B cell (primary cell): ENCODE measurements at regions not wholly inside any gene's neighbourhood (a gene's known extent, or its start where the extent isn't known, plus 50 kb on each side); places are given as distances from the start of the nearest gene placed in this dataset.

Experiments used
- ATAC-seq: fragments of 200-7000 bp; cut with Tn5 transposase; one replicate; pipeline ENCODE4 v1.10.0; 2021; ENCODE audit warnings: low read depth, mild to moderate bottlenecking, moderate number of reproducible peaks, moderate library complexity
- CTCF ChIA-PET: fragments of 350-600 bp; sonication (Branson Sonifier 250); formaldehyde crosslinking; loops from one replicate; lab custom pipeline; 2021; ENCODE audit warnings: antibody characterized with exemption, inconsistent platforms; lab: Charles Lee
- POLR2A ChIA-PET: fragments of 350-600 bp; sonication (Branson Sonifier 250); formaldehyde crosslinking; loops from one replicate; lab custom pipeline; 2021; ENCODE audit warnings: antibody characterized with exemption; lab: Charles Lee
- DNase-seq: peaks from one replicate; pipeline ENCODE4 v3.0.0; 2013
- H2AFZ ChIP-seq: 2 replicates; pipeline ENCODE4 v1.6.1; 2012; ENCODE audit warnings: mild to moderate bottlenecking, low read depth, low read length; ENCODE audit not compliant: insufficient read depth, poor library complexity, severe bottlenecking
- H3K27ac ChIP-seq, 2 donors: 1 replicate in 1 of 2; 2 replicates in 1 of 2; pipeline ENCODE4 v1.5.1; 2012 to 2013; ENCODE audit warnings: low read length in 2 of 2, mild to moderate bottlenecking in 2 of 2, moderate library complexity in 1 of 2
- H3K27me3 ChIP-seq, 4 experiments: fragments of 200-600 bp in 1 of 4; sonication (generic) in 1 of 4; replicated peaks in 1 of 4; 1 replicate in 2 of 4; 2 replicates in 2 of 4; pipeline versions ENCODE4 v1.6.1 to v1.7.0; 2013 to 2016; ENCODE audit warnings: low read length in 3 of 4, mild to moderate bottlenecking in 2 of 4, mixed read lengths in 1 of 4, moderate library complexity in 1 of 4; ENCODE audit not compliant: insufficient read depth in 4 of 4, control insufficient read depth in 3 of 4; ENCODE audit errors: control extremely low read depth in 1 of 4
- H3K36me3 ChIP-seq, 2 experiments: replicated peaks in 1 of 2; 1 replicate in 1 of 2; 2 replicates in 1 of 2; pipeline versions ENCODE4 v1.6.1 to v1.7.1; 2013; ENCODE audit warnings: low read length in 1 of 2; ENCODE audit not compliant: insufficient read depth in 2 of 2, control insufficient read depth in 1 of 2; ENCODE audit errors: control extremely low read depth in 1 of 2, extremely low read depth in 1 of 2
- H3K4me1 ChIP-seq, 2 donors: fragments of 200-600 bp in 1 of 2; sonication (generic) in 1 of 2; 1 replicate in 1 of 2; 2 replicates in 1 of 2; pipeline versions ENCODE4 v1.5.1 to v1.6.1; 2013 to 2017; ENCODE audit warnings: low read length in 2 of 2; ENCODE audit not compliant: control insufficient read depth in 2 of 2, insufficient read depth in 2 of 2
- H3K4me2 ChIP-seq: replicated peaks from 2 replicates; pipeline ENCODE3; 2012; ENCODE audit warnings: mild to moderate bottlenecking, low read depth, low read length; ENCODE audit not compliant: poor library complexity, severe bottlenecking
- H3K4me3 ChIP-seq, 5 experiments: fragments of 200-600 bp in 1 of 5; sonication (generic) in 1 of 5; 1 replicate in 3 of 5; 2 replicates in 2 of 5; pipeline versions ENCODE4 v1.5.1 to v1.7.0; 2011 to 2016; ENCODE audit warnings: low read length in 4 of 5, mild to moderate bottlenecking in 4 of 5, low read depth in 2 of 5, control low read depth in 1 of 5, moderate library complexity in 1 of 5; ENCODE audit not compliant: insufficient read depth in 1 of 5; ENCODE audit errors: control extremely low read depth in 1 of 5, extremely low read depth in 1 of 5
- H3K79me2 ChIP-seq: fragments of 200-600 bp; sonication (generic); one replicate; pipeline ENCODE4 v1.6.0; 2016; ENCODE audit warnings: low read length; ENCODE audit not compliant: control insufficient read depth, insufficient read depth
- H3K9ac ChIP-seq: fragments of 200-600 bp; sonication (generic); 2 replicates; pipeline ENCODE4 v1.6.1; 2017; ENCODE audit warnings: mild to moderate bottlenecking, low read length, moderate library complexity
- H3K9me3 ChIP-seq, 3 donors: one replicate each; pipeline versions ENCODE4 v1.6.1 to v1.7.1; 2013; ENCODE audit warnings: low read length in 2 of 3; ENCODE audit not compliant: control insufficient read depth in 2 of 3, insufficient read depth in 1 of 3; ENCODE audit errors: control extremely low read depth in 1 of 3
- H4K20me1 ChIP-seq: 2 replicates; pipeline ENCODE4 v1.6.0; 2012; ENCODE audit warnings: mild to moderate bottlenecking, low read length; ENCODE audit not compliant: insufficient read depth, control insufficient read depth, poor library complexity, severe bottlenecking
- H3K27ac Mint-ChIP-seq: one replicate; pipeline ENCODE4 v1.8.0; 2021; ENCODE audit warnings: mixed read lengths
- H3K27me3 Mint-ChIP-seq: one replicate; pipeline ENCODE4 v1.8.0; 2021; ENCODE audit warnings: mixed read lengths
- H3K4me1 Mint-ChIP-seq: one replicate; pipeline ENCODE4 v1.8.0; 2021; ENCODE audit warnings: mixed read lengths
- H3K4me3 Mint-ChIP-seq: one replicate; pipeline ENCODE4 v1.8.0; 2021; ENCODE audit warnings: mixed read lengths
- H3K9me3 Mint-ChIP-seq: one replicate; pipeline ENCODE4 v1.8.0; 2022; ENCODE audit warnings: mixed read lengths; ENCODE audit not compliant: insufficient read depth
- EZH2 ChIP-seq: IDR thresholded peaks from 2 replicates; pipeline ENCODE4 v1.6.1; 2012; ENCODE audit warnings: borderline replicate concordance, low read depth, mild to moderate bottlenecking, moderate library complexity, low read length; ENCODE audit not compliant: insufficient read depth, poor library complexity, severe bottlenecking
- WGBS: methylation state at CpG from one replicate; pipeline ENCODE4 v1.1.5; 2013; ENCODE audit warnings: missing lambda C conversion rate; ENCODE audit not compliant: insufficient coverage; 5-methylcytosine and 5-hydroxymethylcytosine counted together
- intact Hi-C: fragments of 100-400 bp; cut with micrococcal nuclease; formaldehyde crosslinking; loops from one replicate; pipeline ENCODE4 v1.10.0; 2022
- TF ChIP-seq, protein P1 (sequence below): fragments of 200-600 bp; IDR thresholded peaks from one replicate; pipeline ENCODE4 v1.8.0; 2022; ENCODE audit warnings: antibody characterized with exemption, mild to moderate bottlenecking

- WGBS, result no CpG with 5 or more reads among the region's 4 CpGs
- CTCF ChIA-PET, result no interaction called here
Measured at GRCh38 chr14:37948266-37948665, 259.4 kb upstream of the SSTR1 start.

DNA sequence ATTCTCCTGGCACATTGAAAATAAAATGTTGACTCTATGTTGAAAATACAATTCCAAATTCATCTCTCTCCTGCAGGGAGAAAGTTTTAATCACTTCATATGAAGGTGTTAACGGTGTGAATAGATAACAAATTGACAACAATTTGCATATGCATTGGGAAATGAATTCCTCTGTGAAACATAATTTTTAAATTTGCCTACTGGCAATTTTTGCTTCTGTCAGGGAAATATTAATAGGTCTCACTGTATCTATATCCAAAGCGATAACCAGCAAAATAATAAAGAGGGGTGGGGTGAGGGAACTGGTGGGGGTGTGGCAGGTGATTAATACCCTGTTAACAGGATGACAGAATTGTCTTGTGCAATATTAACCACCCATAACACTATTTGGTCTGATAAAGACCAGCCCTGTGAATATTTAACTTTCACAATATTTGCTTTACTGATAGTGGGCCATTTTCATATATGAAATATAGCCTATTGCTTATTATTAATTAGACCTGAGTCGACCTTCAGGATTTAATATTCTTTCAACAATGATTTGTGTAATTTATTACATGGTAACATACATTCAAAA, 239.0 kb upstream of the SSTR1 start:
- no peak overlapping the region for H3K4me3 ChIP-seq
- H2AFZ ChIP-seq, result no peak overlapping the region
- H3K9me3 ChIP-seq, result peaks cover 0 to 6% (median 0%) of the 10 kb centered on the region in 3 donors
- DNase-seq (no peak), ATAC-seq (no peak)
- intact Hi-C loops, result no loop called here
- TF ChIP-seq, protein P1, sequence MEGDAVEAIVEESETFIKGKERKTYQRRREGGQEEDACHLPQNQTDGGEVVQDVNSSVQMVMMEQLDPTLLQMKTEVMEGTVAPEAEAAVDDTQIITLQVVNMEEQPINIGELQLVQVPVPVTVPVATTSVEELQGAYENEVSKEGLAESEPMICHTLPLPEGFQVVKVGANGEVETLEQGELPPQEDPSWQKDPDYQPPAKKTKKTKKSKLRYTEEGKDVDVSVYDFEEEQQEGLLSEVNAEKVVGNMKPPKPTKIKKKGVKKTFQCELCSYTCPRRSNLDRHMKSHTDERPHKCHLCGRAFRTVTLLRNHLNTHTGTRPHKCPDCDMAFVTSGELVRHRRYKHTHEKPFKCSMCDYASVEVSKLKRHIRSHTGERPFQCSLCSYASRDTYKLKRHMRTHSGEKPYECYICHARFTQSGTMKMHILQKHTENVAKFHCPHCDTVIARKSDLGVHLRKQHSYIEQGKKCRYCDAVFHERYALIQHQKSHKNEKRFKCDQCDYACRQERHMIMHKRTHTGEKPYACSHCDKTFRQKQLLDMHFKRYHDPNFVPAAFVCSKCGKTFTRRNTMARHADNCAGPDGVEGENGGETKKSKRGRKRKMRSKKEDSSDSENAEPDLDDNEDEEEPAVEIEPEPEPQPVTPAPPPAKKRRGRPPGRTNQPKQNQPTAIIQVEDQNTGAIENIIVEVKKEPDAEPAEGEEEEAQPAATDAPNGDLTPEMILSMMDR, result no peak
- TF ChIP-seq EZH2, result no peak
- Mint-ChIP-seq H3K9me3 (peaks cover 11% of the 10 kb centered on the region), H3K27me3 (no peaks in the 10 kb centered on the region), H3K27ac (no peak overlapping the region), H3K4me3 (no peak overlapping the region), H3K4me1 (no peaks in the 10 kb centered on the region)
- no peaks in the 10 kb centered on the region for H3K27me3 ChIP-seq
- no peaks in the 10 kb centered on the region for H3K4me1 ChIP-seq
- H3K79me2 ChIP-seq, result no peaks in the 10 kb centered on the region
- H3K36me3 ChIP-seq, result no peaks in the 10 kb centered on the region
- H3K27ac ChIP-seq, result no peak overlapping the region
- no peak overlapping the region for H3K9ac ChIP-seq
- POLR2A ChIA-PET, result no interaction called here
- CTCF ChIA-PET, result no interaction called here
- no CpG with 5 or more reads among the region's 3 CpGs for WGBS
- H4K20me1 ChIP-seq, result no peaks in the 10 kb centered on the region
- H3K4me2 ChIP-seq, result no peak overlapping the region

More at GRCh38 chr14:37948266-37948665, 259.4 kb upstream of the SSTR1 start:
- H3K27ac ChIP-seq, result no peak overlapping the region
- H4K20me1 ChIP-seq, result no peaks in the 10 kb centered on the region
- Mint-ChIP-seq H3K4me3 (no peak overlapping the region), H3K27me3 (no peaks in the 10 kb centered on the region), H3K27ac (no peak overlapping the region), H3K9me3 (peaks cover 29% of the 10 kb centered on the region), H3K4me1 (no peaks in the 10 kb centered on the region)
- no peaks in the 10 kb centered on the region for H3K36me3 ChIP-seq
- TF ChIP-seq, protein P1, result no peak
- no peak for TF ChIP-seq EZH2
- intact Hi-C loops, result no loop called here
- no peaks in the 10 kb centered on the region for H3K4me1 ChIP-seq
- no peak overlapping the region for H3K4me2 ChIP-seq
- POLR2A ChIA-PET, result no interaction called here
- H3K9me3 ChIP-seq, result peaks cover 4 to 16% (median 12%) of the 10 kb centered on the region in 3 donors
- H2AFZ ChIP-seq, result no peak overlapping the region
- DNase-seq, result no peak
- ATAC-seq, result no peak
- H3K79me2 ChIP-seq, result no peaks in the 10 kb centered on the region
- no peak overlapping the region for H3K9ac ChIP-seq
- H3K4me3 ChIP-seq, result no peak overlapping the region
- no peaks in the 10 kb centered on the region for H3K27me3 ChIP-seq
